GM18505 (cell line): ENCODE measurements at regions not wholly inside any gene's neighbourhood (a gene's known extent, or its start where the extent isn't known, plus 50 kb on each side); places are given as distances from the start of the nearest gene placed in this dataset.
"Not testable (repeated sequence)": the region's sequence is repeated elsewhere in the genome, so short reads cannot be mapped to it uniquely, and the experiment has no call there.

Experiments used
- ATAC-seq: cut with Tn5 transposase; IDR thresholded peaks from one replicate; pipeline ENCODE4 v1.9.1; 2021; ENCODE audit not compliant: unreplicated experiment
- POLR2A ChIP-seq: IDR thresholded peaks from 4 replicates; pipeline ENCODE4 v1.6.1; 2011; ENCODE audit warnings: borderline replicate concordance; ENCODE audit not compliant: insufficient read depth, insufficient read length; ENCODE audit errors: extremely low read depth

GRCh38 chr15:96053031-96053780, 277.3 kb upstream of the NR2F2 start:
- ATAC-seq: no peak
- no peak for TF ChIP-seq POLR2A

DNA sequence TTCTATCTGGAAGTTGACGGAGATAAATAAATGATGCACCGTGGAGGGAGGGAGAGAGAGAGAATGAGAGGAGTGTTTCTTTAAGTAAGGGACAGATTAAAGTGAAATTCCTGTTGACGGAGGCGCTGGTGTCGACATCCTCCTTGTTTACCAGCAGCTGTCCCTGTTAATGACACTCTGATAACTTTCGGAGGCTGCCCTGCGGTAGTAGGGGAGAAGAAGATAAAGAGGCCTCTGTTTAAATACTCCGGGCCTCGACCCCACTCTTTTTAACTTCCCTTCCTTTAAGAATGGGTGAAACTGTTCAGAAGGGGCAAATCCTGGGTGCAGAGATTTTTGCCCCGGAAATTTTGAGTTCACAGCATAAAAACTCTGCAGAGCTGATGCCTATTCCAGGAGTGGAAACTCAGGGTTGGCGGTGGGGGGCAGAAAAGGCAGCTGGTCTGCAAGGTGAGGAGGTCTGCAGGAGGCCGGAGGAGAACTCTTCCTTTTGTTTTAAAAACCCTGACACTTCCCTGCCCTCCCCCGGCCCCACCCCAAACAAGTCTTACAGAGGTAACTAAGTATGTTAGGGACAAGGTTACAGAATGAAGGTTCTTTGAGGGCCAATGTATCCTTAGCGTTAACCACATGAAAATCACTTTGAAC, 276.6 kb upstream of the NR2F2 start:
- ATAC-seq: no peak
- TF ChIP-seq POLR2A: no peak

DNA sequence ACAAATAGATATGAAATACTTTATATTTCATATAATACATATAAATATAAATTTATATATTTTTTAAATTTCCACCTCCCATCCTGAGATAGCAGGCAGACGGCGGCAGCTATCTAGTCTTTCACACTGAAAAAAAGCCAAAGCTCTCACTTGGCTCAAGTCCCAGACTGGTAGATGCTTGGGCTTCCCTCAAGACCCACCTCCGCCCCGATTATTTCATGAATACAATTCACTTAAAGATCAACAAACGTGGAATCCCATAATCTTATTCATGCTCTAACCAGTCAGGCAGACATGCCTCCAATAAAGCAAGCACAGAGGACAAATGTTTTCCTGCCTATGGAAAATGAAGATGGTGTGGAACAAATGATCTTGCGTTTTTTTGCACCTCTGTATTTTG, 275.9 kb upstream of the NR2F2 start:
- no peak for ATAC-seq
- no peak for TF ChIP-seq POLR2A

DNA sequence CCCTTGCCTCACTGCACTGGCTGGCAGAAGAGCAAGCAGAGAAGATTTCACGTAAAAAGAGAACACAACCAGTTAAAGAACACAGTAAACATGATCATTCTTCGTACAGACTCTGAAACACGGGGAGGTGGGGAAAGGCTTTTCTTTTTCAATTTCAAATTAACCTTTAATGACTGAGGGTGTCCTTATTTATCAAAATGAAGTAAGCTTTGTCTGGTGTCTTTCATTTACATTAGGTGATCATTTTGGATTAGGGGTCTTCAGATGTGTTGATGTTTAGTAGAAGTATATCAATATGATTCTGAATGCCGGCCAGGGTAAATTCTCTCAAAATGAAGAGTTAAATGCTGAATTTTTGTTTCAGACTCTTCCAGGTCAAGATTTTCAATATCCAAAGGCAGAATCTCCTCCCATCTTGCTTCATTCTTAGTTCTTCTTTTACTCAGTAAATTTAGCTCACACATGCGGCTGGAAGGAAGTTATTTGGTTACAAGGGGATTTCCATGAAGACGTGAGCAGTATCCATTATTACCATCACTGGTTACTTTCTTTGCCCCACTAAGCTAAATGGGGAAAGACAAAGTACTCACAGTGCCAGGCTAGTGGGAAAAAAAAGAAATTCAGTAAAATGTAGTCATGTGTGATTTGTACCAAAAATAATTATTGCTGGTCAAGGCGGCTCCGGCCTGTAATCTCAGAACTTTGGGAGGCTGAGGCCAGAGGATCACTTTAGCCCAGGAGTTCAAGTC, 272.2 kb upstream of the NR2F2 start:
- TF ChIP-seq POLR2A: no peak
- peak; percentile 75 for ATAC-seq

- not testable (repeated sequence) for ATAC-seq
Measured at GRCh38 chr15:96058852-96059103, 271.7 kb upstream of the NR2F2 start.

- not testable (repeated sequence) for ATAC-seq
Measured at GRCh38 chr15:96060591-96060990, 269.9 kb upstream of the NR2F2 start.

DNA sequence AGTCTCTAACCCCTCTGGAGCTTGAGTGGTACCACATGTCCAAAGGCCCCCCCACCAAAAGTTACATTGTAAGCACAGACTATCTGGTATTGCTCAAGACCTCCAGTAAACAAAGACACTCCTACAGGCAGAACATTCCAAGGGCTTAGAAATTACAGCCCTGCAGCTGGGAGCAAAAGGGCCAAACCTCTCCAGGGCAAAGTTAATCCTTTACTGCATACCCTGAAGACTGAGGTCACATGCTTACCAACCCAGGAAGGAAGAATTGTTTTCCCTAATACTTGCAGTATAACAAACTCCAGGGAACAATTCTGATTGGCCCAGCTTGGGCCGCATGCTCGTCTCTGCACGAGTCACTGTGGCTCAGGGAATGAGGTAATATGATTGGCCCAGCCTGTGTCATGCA, 266.1 kb upstream of the NR2F2 start:
- ATAC-seq: no peak
- no peak for TF ChIP-seq POLR2A

GRCh38 chr15:96066126-96066525, 264.4 kb upstream of the NR2F2 start:
- TF ChIP-seq POLR2A: no peak
- ATAC-seq: no peak

- ATAC-seq: no peak
Measured at GRCh38 chr15:96066852-96067495, 263.5 kb upstream of the NR2F2 start.

DNA sequence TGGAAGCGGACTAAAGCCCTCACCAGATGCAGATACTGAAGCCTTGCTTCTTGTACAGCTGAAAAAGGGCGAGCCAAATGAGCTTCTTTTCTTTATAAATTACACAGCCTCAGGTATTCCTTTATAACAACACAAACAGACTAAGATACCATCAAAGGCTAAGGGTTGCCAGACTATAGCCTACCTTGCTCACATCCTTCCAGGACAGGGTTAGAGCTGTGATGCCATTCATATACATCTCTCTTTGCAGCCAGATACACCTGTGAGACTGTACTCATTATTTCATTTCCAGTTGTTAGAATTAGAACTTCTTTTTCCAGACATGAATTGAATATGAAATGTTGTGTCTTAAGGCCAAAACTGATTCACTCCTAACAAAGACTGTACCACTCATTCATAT, 262.8 kb upstream of the NR2F2 start:
- no peak for ATAC-seq
- TF ChIP-seq POLR2A: no peak

More at GRCh38 chr15:96066852-96067495, 263.5 kb upstream of the NR2F2 start:
- no peak for TF ChIP-seq POLR2A

DNA sequence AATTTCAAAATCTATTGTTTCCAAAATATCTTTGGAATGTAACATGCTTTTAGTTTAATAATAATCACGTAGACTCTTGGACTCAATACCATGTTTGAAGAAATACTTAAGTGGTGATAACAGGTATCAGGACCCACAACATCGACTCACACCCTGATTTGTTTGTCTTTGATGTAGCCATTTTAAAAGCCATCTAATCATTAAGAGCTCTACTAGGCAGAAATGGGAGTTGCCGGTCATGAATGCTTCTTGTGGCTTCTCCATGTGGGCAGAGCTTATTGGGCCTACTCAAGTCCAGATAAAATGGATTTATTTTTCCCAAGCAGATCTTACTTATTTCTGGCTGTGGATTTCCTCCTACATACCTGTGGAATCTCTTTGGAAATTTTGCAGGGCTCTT, 261.6 kb upstream of the NR2F2 start:
- ATAC-seq: no peak
- no peak for TF ChIP-seq POLR2A

DNA sequence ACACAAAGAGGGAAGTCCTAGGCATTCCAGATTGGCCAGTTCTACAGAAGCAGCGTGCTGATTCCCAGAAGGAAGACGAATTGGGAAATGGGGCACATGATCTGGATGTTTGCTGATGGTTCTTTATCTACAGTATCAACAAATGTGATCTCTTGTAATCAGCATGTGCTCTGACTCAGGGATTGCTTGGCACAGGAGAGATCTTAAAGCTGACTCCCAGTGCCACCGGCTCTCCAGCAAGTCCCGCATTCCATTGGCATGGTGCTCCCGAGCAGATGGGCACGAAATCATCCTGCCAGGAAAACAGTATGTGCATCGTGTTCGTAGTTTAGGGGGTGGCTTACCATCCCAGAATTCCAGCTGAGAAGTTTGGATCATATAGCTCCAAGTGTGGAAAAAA, 259.9 kb upstream of the NR2F2 start:
- no peak for ATAC-seq
- TF ChIP-seq POLR2A: no peak

- no peak for TF ChIP-seq POLR2A
- ATAC-seq: no peak
Measured at GRCh38 chr15:96072821-96073220, 257.7 kb upstream of the NR2F2 start.

DNA sequence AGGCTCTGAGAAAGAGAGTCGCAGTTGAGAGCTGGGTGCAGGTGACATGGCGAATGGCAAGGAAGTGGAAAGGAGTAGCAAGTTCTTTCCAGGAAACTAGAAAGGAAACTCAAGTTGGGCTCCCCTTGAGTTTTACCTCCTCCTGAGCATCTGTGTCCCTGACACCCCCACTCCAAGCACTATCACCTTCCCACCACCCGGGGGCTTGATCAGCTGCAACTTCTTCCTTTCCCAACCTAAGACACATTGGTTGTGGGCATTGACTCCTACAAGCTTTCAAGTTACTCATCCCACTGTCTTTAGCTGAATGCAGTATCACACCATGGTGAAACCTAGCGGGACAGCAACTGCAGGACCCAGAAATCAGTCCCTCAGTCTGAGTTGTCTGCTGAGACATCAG, 256.6 kb upstream of the NR2F2 start:
- ATAC-seq: no peak
- TF ChIP-seq POLR2A: no peak

DNA sequence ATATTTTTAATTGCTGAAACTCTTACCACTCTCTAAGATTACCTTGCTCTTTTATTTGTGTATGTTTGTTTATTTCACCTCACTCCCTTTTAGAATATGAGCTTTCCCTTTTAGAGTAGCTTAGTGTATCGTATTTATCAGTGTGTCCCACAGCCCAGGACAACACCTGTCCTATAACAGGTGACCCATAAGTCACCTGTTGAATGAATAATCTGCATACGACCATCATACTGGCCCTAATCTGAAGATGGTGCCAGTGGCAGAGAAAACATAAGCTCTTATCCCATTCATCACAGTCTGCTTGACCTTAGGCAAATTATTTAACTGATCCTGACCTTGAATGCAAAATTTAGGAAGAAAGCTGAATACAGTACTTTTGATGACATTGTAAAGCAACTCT, 254.6 kb upstream of the NR2F2 start:
- TF ChIP-seq POLR2A: no peak
- no peak for ATAC-seq

DNA sequence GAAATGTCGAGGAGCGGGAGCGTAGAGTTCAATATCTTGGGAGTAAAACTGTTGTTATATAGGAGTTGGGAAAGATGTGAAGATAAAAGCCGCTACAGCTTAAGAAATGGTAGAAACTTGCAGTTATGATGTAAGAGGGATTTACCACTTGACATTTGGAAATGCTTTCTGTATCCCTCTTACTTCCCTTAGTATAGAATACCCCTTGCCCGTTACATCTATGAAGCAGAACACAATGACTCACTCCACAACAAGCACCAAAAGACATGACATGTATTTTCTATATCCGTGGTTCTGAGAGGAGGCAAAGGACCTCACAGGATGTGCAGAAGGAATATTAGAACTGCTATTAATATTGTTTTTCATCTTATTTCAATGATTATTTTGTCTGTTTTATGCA, 254.2 kb upstream of the NR2F2 start:
- no peak for ATAC-seq
- TF ChIP-seq POLR2A: no peak
